Nephron progenitor cell (in vitro differentiated cells): ENCODE measurements at regions not wholly inside any gene's neighbourhood (a gene's known extent, or its start where the extent isn't known, plus 50 kb on each side); places are given as distances from the start of the nearest gene placed in this dataset.

Source experiments
- DNase-seq: peaks from one replicate; pipeline ENCODE4 v3.0.0; 2021
- H3K27ac Mint-ChIP-seq: 2 replicates; pipeline ENCODE4 v1.8.0; 2021; ENCODE audit warnings: mild to moderate bottlenecking, moderate library complexity, mixed read lengths
- H3K27me3 Mint-ChIP-seq: 2 replicates; pipeline ENCODE4 v1.8.0; 2021; ENCODE audit warnings: mild to moderate bottlenecking, low read depth, mixed read lengths; ENCODE audit not compliant: poor library complexity
- H3K36me3 Mint-ChIP-seq: 2 replicates; pipeline ENCODE4 v1.8.0; 2021; ENCODE audit warnings: low read depth, mixed read lengths
- H3K4me1 Mint-ChIP-seq: 2 replicates; pipeline ENCODE4 v1.8.0; 2021; ENCODE audit warnings: mixed read lengths
- H3K4me3 Mint-ChIP-seq: 2 replicates; pipeline ENCODE4 v1.8.0; 2021; ENCODE audit warnings: mild to moderate bottlenecking, moderate library complexity, mixed read lengths
- H3K9me3 Mint-ChIP-seq: 2 replicates; pipeline ENCODE4 v1.8.0; 2021; ENCODE audit warnings: mild to moderate bottlenecking, moderate library complexity, mixed read lengths
- TF ChIP-seq, protein P1 (sequence below): fragments of 200-600 bp; sonication (generic); IDR thresholded peaks from 2 replicates; pipeline ENCODE4 v1.5.0; 2021; ENCODE audit warnings: antibody characterized with exemption

DNA sequence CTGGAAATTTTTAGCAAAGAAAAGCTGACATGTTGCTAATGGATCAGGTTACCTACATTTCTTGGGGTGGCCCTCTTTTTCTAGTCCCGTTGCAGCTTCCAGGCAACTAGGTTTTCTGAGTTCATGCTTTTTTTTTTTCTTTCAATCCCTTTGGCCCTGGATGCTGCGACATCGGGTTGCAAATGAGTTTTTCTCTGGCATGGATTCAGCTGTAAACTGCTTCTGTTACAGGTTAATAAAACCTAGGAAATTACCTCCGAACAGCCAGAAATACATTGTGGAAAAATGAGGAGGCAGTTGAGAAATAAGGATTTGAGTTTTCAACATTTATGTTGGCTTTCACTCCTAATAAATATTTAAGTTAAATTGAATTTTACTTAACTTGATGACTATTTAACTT, 149.8 kb upstream of the MAF start:
- DNase-seq: no peak
- Mint-ChIP-seq H3K4me1 (peaks cover 13% of the 10 kb centered on the region), H3K4me3 (no peak overlapping the region), H3K27ac (no peak overlapping the region), H3K9me3 (peaks cover 28% of the 10 kb centered on the region), H3K36me3 (peaks cover 20% of the 10 kb centered on the region), H3K27me3 (peaks cover 6% of the 10 kb centered on the region)
- TF ChIP-seq, protein P1, sequence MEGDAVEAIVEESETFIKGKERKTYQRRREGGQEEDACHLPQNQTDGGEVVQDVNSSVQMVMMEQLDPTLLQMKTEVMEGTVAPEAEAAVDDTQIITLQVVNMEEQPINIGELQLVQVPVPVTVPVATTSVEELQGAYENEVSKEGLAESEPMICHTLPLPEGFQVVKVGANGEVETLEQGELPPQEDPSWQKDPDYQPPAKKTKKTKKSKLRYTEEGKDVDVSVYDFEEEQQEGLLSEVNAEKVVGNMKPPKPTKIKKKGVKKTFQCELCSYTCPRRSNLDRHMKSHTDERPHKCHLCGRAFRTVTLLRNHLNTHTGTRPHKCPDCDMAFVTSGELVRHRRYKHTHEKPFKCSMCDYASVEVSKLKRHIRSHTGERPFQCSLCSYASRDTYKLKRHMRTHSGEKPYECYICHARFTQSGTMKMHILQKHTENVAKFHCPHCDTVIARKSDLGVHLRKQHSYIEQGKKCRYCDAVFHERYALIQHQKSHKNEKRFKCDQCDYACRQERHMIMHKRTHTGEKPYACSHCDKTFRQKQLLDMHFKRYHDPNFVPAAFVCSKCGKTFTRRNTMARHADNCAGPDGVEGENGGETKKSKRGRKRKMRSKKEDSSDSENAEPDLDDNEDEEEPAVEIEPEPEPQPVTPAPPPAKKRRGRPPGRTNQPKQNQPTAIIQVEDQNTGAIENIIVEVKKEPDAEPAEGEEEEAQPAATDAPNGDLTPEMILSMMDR: no peak

DNA sequence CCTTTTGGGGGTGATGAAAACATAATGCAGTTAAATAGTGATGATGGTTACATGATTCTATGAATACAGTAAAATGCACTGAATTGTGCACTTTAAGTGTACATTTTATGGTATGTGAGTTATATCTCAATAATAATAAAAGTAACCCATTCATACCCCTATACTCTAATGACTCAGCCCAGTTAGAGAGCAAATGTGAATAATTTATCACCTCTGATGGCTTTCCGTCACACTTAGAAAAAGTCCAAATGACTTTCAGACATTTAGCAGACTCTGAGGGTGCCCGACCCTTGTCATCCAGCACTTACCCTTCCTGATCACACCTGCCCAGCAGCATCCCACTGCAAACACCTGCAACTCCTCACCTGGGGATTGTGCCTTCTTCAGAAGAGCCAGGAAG, 148.1 kb upstream of the MAF start:
- Mint-ChIP-seq H3K4me1 (peaks cover under 1% of the 10 kb centered on the region), H3K4me3 (no peak overlapping the region), H3K9me3 (peaks cover 18% of the 10 kb centered on the region), H3K36me3 (peaks cover 10% of the 10 kb centered on the region), H3K27me3 (peaks cover 6% of the 10 kb centered on the region), H3K27ac (no peak overlapping the region)
- no peak for DNase-seq
- TF ChIP-seq, protein P1: no peak

DNA sequence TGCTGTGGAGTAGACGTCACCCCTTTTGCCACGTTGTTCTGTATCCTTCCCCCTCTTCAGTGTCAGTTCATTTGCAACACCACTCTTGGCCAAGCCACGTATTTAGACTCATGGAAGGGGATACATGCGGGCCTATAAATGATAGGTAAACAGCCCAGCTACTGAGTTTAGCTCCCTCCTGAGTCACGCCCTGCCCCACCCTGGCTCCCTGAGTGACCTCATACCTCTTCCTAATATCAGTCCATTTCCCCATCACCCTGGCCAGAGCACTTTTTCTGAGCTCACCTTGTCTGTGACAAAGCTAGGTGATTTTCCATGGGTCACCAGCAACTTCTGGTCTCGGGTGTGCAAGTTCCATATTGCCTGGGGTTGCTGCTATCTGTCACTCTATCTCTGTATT, 147.2 kb upstream of the MAF start:
- Mint-ChIP-seq H3K36me3 (peaks cover 10% of the 10 kb centered on the region), H3K27ac (no peak overlapping the region), H3K4me3 (no peak overlapping the region), H3K9me3 (peaks cover 18% of the 10 kb centered on the region), H3K4me1 (no peaks in the 10 kb centered on the region), H3K27me3 (peaks cover 6% of the 10 kb centered on the region)
- TF ChIP-seq, protein P1: no peak
- DNase-seq: no peak

DNA sequence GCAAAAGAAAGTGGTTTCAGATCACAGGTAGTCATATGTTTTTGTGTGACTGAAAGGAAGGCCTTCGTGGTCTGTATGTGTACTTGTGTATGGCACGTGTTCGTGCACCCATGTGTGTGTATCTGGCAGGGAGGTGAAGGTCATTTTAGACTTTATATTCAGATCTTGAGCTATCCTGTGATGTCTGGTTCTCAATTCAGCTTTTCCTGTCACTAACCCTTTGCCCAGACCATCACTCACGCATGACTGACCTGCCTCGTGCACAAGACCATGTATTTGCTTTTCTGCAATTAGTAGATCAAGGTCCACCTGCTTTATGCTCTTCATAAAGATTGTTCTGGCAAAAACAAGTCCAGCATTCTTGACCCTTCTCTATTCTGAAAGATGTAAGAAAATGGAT, 139.7 kb upstream of the MAF start:
- TF ChIP-seq, protein P1: no peak
- no peak for DNase-seq
- no peaks in the 10 kb centered on the region for H3K4me1 Mint-ChIP-seq
- H3K27me3 Mint-ChIP-seq: peaks cover 3% of the 10 kb centered on the region
- H3K4me3 Mint-ChIP-seq: no peak overlapping the region
- H3K9me3 Mint-ChIP-seq: no peaks in the 10 kb centered on the region
- no peak overlapping the region for H3K27ac Mint-ChIP-seq
- no peaks in the 10 kb centered on the region for H3K36me3 Mint-ChIP-seq

DNA sequence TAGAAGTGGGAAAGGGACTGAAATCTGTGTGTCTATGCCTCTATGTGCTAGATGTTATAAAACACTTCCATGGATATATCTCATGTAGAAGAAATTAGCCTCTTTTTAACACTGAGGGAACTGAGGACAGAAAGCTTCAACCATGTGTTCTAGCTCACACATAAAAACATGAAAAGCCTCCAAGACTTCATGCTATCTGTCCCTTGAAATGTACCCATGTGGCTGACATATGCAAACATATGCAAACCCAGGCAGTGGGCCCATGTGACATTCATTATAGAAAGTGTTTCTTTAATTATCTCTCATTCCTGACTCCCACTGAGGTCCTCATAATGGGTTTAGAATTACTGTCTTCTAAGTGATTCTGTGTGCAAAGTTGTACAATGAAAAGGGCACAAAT, 134.7 kb upstream of the MAF start:
- Mint-ChIP-seq H3K27me3 (peaks cover 7% of the 10 kb centered on the region), H3K4me3 (no peak overlapping the region), H3K27ac (no peak overlapping the region), H3K4me1 (no peaks in the 10 kb centered on the region), H3K9me3 (no peaks in the 10 kb centered on the region), H3K36me3 (no peaks in the 10 kb centered on the region)
- no peak for DNase-seq
- TF ChIP-seq, protein P1: no peak

DNA sequence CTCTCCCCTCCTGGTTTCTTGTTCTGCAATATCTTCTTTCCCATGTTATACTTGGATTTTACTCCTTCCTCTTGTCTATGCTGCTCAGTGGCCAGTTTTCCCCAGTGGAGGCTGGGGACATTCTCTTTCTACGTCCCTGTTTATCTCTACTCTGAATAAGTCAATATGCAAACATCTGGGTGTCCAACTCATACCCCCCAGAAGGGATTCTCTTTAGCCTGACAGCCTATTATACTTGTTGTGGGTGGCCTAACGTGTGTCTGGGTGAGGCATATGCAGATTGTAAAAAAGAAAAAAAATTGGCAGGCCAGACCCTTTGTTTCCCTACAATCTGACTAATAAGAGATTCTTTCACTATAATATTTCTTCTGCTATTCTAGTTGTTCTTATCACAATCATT, 134.2 kb upstream of the MAF start:
- Mint-ChIP-seq H3K9me3 (no peaks in the 10 kb centered on the region), H3K36me3 (no peaks in the 10 kb centered on the region), H3K27me3 (peaks cover 7% of the 10 kb centered on the region), H3K4me1 (no peaks in the 10 kb centered on the region), H3K4me3 (no peak overlapping the region), H3K27ac (no peak overlapping the region)
- TF ChIP-seq, protein P1: no peak
- no peak for DNase-seq
